ENCODE measurements at regions not wholly inside any gene's neighbourhood (a gene's known extent, or its start where the extent isn't known, plus 50 kb on each side); places are given as distances from the start of the nearest gene placed in this dataset.
"Not testable (repeated sequence)": the region's sequence is repeated elsewhere in the genome, so short reads cannot be mapped to it uniquely, and the experiment has no call there.

DNA sequence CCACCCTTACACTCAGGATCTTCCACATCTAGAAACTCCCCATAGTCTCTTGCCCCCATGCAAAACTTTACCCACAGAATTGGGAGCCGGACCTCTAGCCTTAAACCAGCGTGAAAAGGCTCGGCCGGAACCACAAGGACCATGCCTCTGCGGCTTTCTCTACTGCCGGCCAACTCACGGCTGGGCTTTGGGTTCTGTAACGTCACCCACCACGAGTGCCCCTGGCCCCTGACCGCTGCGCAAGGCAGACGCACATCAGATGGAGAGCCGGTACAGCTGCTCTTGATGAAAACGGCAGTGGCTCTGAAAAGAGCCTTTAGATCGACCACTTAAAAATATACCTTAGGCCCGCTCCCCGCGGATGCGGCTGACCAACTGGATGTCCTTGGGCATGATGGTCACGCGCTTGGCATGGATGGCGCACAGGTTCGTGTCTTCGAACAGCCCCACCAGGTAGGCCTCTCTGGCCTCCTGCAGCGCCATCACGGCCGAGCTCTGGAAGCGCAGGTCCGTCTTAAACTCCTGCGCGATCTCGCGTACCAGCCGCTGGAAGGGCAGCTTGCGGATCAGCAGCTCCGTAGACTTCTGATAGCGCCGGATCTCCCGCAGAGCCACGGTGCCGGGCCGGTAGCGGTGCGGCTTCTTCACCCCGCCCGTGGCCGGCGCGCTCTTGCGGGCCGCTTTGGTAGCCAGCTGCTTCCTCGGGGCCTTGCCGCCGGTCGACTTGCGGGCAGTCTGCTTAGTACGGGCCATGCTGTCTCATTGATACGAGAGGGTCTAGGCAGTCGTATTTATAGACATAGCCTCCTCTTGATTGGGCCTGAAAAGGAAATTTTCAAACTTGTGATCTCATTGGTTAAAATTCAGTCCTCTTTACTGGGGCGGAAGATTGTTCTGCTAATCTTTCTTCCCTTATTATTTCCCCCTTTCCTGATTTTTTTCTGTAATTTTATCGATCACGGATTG is 66.3 kb downstream of the FAM72C start:
- CTCF ChIA-PET; DNase-seq (ENCODE audit: extremely low spot score): not testable (repeated sequence)

GRCh38 chr1:143904622-143904979 is 67.2 kb downstream of the FAM72C start:
- POLR2A ChIA-PET, CTCF ChIA-PET: not testable (repeated sequence)

More for the DNA sequence above, 66.3 kb downstream of the FAM72C start:
- POLR2A ChIA-PET: not testable (repeated sequence)

DNA sequence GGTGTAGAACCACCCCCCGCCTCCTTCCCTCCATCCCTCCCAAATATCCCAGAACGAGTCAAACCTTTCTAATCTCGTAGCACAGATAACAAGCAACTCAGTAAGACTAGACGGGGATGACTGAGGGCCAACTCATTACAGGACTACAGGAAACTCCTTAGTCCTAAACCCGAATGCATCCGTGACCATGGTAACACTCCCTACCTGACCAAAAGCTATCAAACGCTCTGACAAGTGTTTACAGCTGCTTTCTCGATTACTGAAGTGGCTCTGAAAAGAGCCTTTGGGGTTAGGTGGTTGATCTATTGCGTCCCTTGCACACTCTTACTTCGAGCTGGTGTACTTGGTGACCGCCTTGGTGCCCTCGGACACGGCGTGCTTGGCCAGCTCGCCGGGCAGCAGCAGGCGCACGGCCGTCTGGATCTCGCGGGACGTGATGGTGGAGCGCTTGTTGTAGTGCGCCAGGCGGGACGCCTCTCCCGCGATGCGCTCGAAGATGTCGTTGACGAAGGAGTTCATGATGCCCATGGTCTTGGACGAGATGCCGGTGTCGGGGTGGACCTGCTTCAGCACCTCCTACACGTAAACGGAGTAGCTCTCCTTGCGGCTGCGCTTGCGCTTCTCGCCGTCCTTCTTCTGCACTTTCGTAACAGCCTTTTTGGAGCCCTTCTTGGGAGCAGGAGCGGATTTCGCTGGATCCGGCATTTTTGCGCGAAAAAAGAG is 67.7 kb downstream of the FAM72C start:
- DNase-seq (ENCODE audit: extremely low spot score); POLR2A ChIA-PET; CTCF ChIA-PET: not testable (repeated sequence)

More at GRCh38 chr1:143904622-143904979, 67.2 kb downstream of the FAM72C start:
- not testable (repeated sequence) for DNase-seq (ENCODE audit: extremely low spot score)

DNA sequence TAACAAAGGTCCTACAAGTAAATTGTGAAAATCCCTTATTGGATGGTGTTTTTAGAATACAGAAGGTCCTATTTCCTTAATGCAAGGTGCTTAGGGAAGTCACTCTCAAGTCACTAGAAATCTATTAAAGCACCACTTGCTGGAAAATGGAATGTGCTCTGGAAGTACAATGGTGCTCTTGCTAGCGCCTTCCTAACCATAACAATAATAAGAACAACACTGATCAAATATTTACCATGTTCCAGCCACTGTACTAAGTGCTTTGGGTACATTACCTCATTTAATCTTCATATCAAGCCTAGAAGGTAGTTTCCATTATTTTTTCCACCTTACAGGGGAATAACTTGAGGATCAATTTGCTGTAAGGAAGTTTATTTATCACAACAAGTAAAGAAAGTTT is 75.4 kb downstream of the FAM72C start:
- DNase-seq (ENCODE audit: extremely low spot score); CTCF ChIA-PET; POLR2A ChIA-PET: not testable (repeated sequence)

DNA sequence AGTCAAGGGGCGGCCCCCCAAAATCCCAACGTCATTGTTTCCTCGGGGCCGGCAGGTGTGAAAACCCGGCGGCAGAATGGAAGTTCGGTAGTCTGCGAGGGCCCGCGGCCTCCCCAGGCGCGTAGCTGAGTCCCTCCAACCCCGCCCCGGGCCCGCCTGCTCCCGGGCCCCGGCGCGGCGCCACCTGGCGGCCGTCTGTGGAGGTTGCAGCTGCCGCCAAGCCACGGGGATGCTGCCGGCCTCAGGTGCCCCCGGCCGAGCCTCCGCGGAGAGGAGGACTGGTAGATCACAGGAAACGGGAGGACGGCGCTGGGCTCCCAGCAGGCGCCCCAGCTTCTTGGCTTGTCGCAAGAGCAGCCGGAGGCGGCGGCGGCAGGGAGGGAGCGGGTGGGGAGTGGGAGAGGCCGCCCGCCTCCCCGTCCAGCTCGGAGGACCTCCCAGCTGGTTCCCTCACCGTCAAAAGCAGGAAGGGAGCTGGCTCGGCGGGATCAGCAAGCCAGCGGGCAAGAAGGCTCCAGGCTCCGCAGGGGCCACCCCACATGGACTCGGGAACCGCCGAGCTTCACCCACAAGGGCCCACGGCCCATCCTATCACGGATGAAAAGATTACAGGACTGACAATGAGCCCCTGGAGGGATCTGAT is 86.7 kb downstream of the FAM72C start:
- CTCF ChIA-PET; DNase-seq (ENCODE audit: extremely low spot score); POLR2A ChIA-PET: not testable (repeated sequence)
- peak; percentile 41 for TF ChIP-seq CTCF (IDR thresholded peaks at IDR 0.05; ENCODE audit: control extremely low read depth, extremely low read depth, low read depth, missing control alignments)

DNA sequence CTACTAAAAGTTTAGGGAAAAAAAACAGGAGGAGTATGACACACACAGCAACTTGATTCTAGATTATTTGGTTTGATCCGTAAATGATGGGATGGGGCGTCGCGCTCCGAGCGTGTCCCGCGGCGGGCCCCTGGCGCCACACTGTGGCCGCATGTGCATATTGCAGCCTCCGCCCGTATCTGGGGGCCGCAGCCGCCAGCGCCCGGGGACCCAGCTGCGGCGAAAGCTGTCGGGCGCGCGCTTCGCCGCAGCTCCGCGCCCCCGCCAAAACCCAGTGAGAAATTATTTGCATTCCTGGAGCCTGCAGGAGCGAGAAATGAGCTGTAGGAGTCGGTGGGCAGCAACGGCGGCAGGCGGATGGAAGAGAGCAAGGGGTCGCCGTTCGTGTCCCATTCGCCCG is 87.3 kb downstream of the FAM72C start:
- DNase-seq (ENCODE audit: extremely low spot score); CTCF ChIA-PET; POLR2A ChIA-PET: not testable (repeated sequence)
- peak; percentile 11 for TF ChIP-seq CTCF (IDR thresholded peaks at IDR 0.05; ENCODE audit: control extremely low read depth, extremely low read depth, low read depth, missing control alignments)

DNA sequence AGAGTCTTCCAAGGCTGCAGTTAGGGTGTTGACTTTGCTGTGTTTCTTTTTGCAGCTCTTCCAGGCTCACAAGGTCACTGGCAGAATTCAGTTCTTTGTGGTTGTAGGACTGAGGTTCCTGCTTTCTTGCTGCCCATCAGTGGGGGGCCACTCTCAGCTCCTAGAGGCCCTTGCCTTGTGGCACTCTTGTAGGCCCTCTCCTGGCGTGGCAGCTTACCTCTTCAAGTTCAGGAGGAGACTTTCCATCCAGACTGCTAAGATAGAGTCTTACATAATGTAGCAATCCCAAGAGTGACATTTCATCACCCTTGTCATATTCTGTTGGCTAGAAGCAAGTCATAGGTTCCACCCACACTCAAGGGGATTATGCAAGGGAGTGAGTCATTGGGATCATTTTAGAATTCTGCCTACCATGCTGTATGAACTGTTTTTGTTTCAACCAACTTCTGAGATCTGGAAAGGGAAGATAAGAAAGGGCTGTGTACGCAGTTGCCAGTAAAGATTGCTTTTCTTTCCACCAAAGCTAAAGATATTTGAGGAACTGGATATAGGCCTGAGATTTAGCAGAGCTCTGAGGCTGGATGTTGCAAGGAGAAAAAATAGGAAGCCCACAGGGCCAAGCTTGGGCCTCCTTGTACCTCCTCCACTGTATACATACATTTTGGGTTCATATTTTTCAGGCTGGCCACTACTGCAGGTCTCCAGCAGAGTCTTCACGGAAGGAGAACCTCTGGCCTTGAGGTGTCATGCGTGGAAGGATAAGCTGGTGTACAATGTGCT is 91.8 kb downstream of the FAM72C start:
- POLR2A ChIA-PET; DNase-seq (ENCODE audit: extremely low spot score); CTCF ChIA-PET: not testable (repeated sequence)

- CTCF ChIA-PET; POLR2A ChIA-PET; DNase-seq (ENCODE audit: extremely low spot score): not testable (repeated sequence)
These were observed 95.8 kb downstream of the FAM72C start for GRCh38 chr1:143875947-143876346.

GRCh38 chr1:143874625-143875024 is 97.2 kb downstream of the FAM72C start:
- CTCF ChIA-PET; DNase-seq (ENCODE audit: extremely low spot score); POLR2A ChIA-PET: not testable (repeated sequence)

GRCh38 chr1:143873650-143874049 is 98.1 kb downstream of the FAM72C start:
- DNase-seq (ENCODE audit: extremely low spot score); POLR2A ChIA-PET; CTCF ChIA-PET: not testable (repeated sequence)

DNA sequence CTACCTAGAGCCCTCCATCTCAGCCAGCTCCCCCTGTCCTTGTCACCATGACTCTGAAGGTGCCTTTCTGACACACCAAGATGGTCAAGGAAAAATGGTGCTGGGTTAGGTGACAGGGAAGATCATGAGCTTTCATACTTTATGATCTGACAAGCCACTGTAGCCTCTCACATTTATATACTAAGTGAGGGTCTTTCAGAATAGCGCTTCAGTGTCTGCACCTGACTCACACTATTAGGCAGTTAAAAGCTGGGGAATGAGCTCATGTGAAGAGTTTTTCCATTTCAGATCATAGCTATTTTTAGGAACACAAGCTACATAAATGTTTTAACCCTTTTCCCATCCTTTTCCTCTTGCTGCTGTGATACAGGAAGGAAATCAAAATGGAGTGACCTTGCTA is 101.4 kb downstream of the FAM72C start:
- POLR2A ChIA-PET, CTCF ChIA-PET: not testable (repeated sequence)

GRCh38 chr1:143867590-143868220 is 104.1 kb downstream of the FAM72C start:
- CTCF ChIA-PET; POLR2A ChIA-PET; DNase-seq (ENCODE audit: extremely low spot score): not testable (repeated sequence)

More for the DNA sequence above, 101.4 kb downstream of the FAM72C start:
- DNase-seq (ENCODE audit: extremely low spot score): not testable (repeated sequence)

DNA sequence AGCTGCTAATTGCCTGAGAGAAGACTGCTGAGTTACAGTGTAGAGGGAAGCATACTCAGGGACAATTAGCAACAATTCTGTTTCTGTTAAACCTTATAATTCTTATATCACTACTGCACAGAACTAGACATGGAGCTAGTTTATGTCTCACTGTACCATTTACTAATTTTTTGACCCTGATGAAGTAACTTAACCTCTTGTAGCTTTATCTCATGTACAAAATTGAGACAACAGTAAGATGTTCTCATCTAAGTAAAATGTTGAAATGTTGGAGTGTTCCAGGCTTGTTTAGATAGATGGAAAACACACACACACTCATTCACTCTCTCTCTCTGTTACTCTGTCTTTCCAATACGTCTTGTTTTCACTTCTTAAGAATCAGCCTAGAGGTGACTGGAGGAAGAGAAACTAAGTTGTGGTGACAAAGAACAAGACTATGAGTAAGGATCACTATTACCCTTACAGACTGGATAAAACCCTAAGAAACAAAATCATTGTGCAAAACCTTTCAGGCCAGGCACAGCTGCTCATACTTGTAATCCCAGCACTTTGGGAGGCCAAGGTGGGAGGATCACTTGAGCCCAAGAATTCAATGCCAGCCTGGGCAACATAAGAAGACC is 107.8 kb downstream of the FAM72C start:
- DNase-seq (ENCODE audit: extremely low spot score); CTCF ChIA-PET; POLR2A ChIA-PET: not testable (repeated sequence)

DNA sequence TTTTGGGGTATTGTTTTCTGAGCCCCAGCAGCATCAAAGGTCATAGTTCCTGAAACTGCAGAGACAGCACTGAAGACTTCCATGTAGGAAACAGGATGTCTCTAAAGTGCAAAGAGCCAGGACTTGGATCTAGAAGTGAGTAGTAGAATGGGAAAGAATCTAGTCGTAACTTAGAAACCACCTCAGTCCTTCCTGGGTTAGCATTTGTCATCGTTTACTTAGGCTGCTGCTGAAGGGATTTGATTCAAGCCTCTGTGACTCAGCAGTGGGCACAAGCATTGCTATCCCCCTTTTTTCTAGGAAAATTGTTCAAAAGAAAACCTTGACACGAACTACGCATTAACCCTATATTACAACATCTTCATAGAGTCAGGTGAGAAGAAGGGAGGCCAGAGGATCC is 109.1 kb downstream of the FAM72C start:
- POLR2A ChIA-PET; CTCF ChIA-PET; DNase-seq (ENCODE audit: extremely low spot score): not testable (repeated sequence)

Measured in GM10248 (cell line).